ENCODE measurements at regions not wholly inside any gene's neighbourhood (a gene's known extent, or its start where the extent isn't known, plus 50 kb on each side); places are given as distances from the start of the nearest gene placed in this dataset.

DNA sequence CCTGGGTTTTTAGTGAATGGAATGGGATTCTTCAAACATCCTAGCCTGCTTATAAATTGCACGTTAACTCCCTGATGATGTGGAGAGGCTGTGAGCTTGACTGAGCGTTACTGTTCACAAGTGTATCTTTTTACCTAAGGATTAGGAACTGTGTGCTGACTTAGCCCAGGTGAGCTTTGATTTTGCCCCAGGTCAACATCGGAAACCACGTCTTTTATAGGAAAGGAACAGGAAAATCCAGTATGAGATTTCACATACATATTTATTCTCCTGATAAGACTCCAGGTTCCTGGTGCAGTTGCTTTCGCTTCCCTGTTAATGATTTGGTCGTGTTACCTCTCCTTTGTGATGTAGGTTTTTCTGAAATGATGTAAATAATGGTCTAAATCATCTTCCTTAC, 103.2 kb upstream of the BASP1 start:
- H3K27ac ChIP-seq (ENCODE audit: low read depth in 2 of 2, low read length in 2 of 2) = no peak overlapping the region
- FAIRE-seq = no peak
- no peak for TF ChIP-seq CTCF (IDR thresholded peaks at IDR 0.05; ENCODE audit: borderline replicate concordance, extremely low read depth, insufficient read depth)
- peak in 2 of 5 donors; percentile 36 to 37 for DNase-seq
- H3K36me3 ChIP-seq (ENCODE audit: control insufficient read depth in 2 of 3, insufficient read depth in 3 of 3, low read length in 3 of 3) = no peaks in the 10 kb centered on the region
- no peaks in the 10 kb centered on the region for H3K27me3 ChIP-seq (ENCODE audit: control insufficient read depth, insufficient read depth, low read length)
- H3K9ac ChIP-seq (ENCODE audit: low read length in 3 of 3) = no peak overlapping the region
- intact Hi-C loops (cut with DNase I) = no loop called here
- no peaks in the 10 kb centered on the region for H3K4me1 ChIP-seq (ENCODE audit: control insufficient read depth in 2 of 3, insufficient read depth in 2 of 3, low read depth in 1 of 3, low read length in 3 of 3)
- no peak overlapping the region for H3K4me3 ChIP-seq (ENCODE audit: low read length in 3 of 3)
- no peaks in the 10 kb centered on the region for H3K9me3 ChIP-seq (ENCODE audit: control insufficient read depth in 2 of 3, insufficient read depth in 1 of 3, low read length in 3 of 3)

- Histone ChIP-seq H3K27ac (ENCODE audit: low read depth in 2 of 2, low read length in 2 of 2) (no peak overlapping the region), H3K4me1 (ENCODE audit: control insufficient read depth in 2 of 3, insufficient read depth in 2 of 3, low read depth in 1 of 3, low read length in 3 of 3) (no peaks in the 10 kb centered on the region), H3K36me3 (ENCODE audit: control insufficient read depth in 2 of 3, insufficient read depth in 3 of 3, low read length in 3 of 3) (no peaks in the 10 kb centered on the region), H3K27me3 (ENCODE audit: control insufficient read depth, insufficient read depth, low read length) (no peaks in the 10 kb centered on the region), H3K9ac (ENCODE audit: low read length in 3 of 3) (no peak overlapping the region), H3K9me3 (ENCODE audit: control insufficient read depth in 2 of 3, insufficient read depth in 1 of 3, low read length in 3 of 3) (no peaks in the 10 kb centered on the region), H3K4me3 (ENCODE audit: low read length in 3 of 3) (no peak overlapping the region)
- DNase-seq (peak in 3 of 5 donors; percentile 24 to 48 (median 41)), FAIRE-seq (no peak)
- intact Hi-C loops (cut with DNase I) = no loop called here
- no peak for TF ChIP-seq CTCF (IDR thresholded peaks at IDR 0.05; ENCODE audit: borderline replicate concordance, extremely low read depth, insufficient read depth)
Observed at GRCh38 chr5:17114715-17115599, 102.5 kb upstream of the BASP1 start.

DNA sequence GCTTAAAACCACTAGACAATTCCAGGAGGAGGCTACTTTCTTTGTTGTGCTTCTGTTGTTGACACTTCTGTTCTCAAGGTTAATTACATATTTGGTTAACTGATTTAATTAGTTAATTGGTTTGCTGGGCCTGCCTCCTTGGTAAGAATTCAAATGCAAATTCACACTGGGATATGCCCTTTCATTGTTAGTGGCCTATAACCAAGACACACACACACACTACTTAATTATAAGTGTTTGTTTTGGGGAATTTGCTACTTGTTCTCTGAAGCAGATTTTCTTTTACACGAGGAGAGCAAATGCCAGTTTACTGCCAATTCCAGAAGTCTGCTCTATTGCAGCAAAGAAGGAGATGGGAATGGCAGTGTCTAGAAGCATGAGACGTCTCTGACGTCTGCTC, 101.6 kb upstream of the BASP1 start:
- no peak overlapping the region for H3K4me3 ChIP-seq (ENCODE audit: low read length in 3 of 3)
- H3K4me1 ChIP-seq (ENCODE audit: control insufficient read depth in 2 of 3, insufficient read depth in 2 of 3, low read depth in 1 of 3, low read length in 3 of 3) = no peaks in the 10 kb centered on the region
- no peaks in the 10 kb centered on the region for H3K27me3 ChIP-seq (ENCODE audit: control insufficient read depth, insufficient read depth, low read length)
- H3K9ac ChIP-seq (ENCODE audit: low read length in 3 of 3) = no peak overlapping the region
- FAIRE-seq = no peak
- H3K9me3 ChIP-seq (ENCODE audit: control insufficient read depth in 2 of 3, insufficient read depth in 1 of 3, low read length in 3 of 3) = no peaks in the 10 kb centered on the region
- H3K27ac ChIP-seq (ENCODE audit: low read depth in 2 of 2, low read length in 2 of 2) = no peak overlapping the region
- intact Hi-C loops (cut with DNase I) = no loop called here
- TF ChIP-seq CTCF (IDR thresholded peaks at IDR 0.05; ENCODE audit: borderline replicate concordance, extremely low read depth, insufficient read depth) = no peak
- no peaks in the 10 kb centered on the region for H3K36me3 ChIP-seq (ENCODE audit: control insufficient read depth in 2 of 3, insufficient read depth in 3 of 3, low read length in 3 of 3)
- no peak for DNase-seq

Data from kidney (tissue), 13 donors.